ENCODE measurements at regions not wholly inside any gene's neighbourhood (a gene's known extent, or its start where the extent isn't known, plus 50 kb on each side); places are given as distances from the start of the nearest gene placed in this dataset.
"Not testable (repeated sequence)": the region's sequence is repeated elsewhere in the genome, so short reads cannot be mapped to it uniquely, and the experiment has no call there.

- no peak overlapping the region for H3K27ac ChIP-seq (ENCODE audit: low read depth, low read length)
- 83 to 94% (median 83%) methylated on average over 7 of the region's 7 CpGs for WGBS, 3 donors
Measured at GRCh38 chr2:16072638-16073290, 132.4 kb downstream of the MYCN start.

GRCh38 chr2:16071865-16072637 is 131.7 kb downstream of the MYCN start:
- H3K27ac ChIP-seq (ENCODE audit: low read depth, low read length), result no peak overlapping the region
- 89 to 95% (median 90%) methylated on average over 13 of the region's 13 CpGs for whole genome bisulfite sequencing, 3 donors

- H3K27ac ChIP-seq (ENCODE audit: low read depth, low read length), result no peak overlapping the region
- WGBS, 3 donors, result 94 to 98% (median 95%) methylated on average over 14 of the region's 14 CpGs
Measured at GRCh38 chr2:16071039-16071864, 130.9 kb downstream of the MYCN start.

- no peak overlapping the region for H3K27ac ChIP-seq (ENCODE audit: low read depth, low read length)
- WGBS, 3 donors, result 84 to 87% (median 85%) methylated on average over 6 of the region's 6 CpGs
Measured at GRCh38 chr2:16070648-16070971, 130.3 kb downstream of the MYCN start.

- WGBS, 3 donors, result 63 to 81% (median 71%) methylated on average over 19 of the region's 19 CpGs
- no peak overlapping the region for H3K27ac ChIP-seq (ENCODE audit: low read depth, low read length)
Measured at GRCh38 chr2:16069933-16070647, 129.7 kb downstream of the MYCN start.

GRCh38 chr2:16069663-16069932 is 129.2 kb downstream of the MYCN start:
- H3K27ac ChIP-seq (ENCODE audit: low read depth, low read length), result no peak overlapping the region
- WGBS, 3 donors, result 44 to 79% (median 79%) methylated on average over 8 of the region's 8 CpGs

- no peak overlapping the region for H3K27ac ChIP-seq (ENCODE audit: low read depth, low read length)
- 94 to 100% (median 95%) methylated on average over 3 of the region's 3 CpGs for WGBS, 3 donors
Measured at GRCh38 chr2:16068552-16068940, 128.2 kb downstream of the MYCN start.

GRCh38 chr2:16067866-16068551 is 127.7 kb downstream of the MYCN start:
- 81 to 85% (median 84%) methylated on average over 11 of the region's 11 CpGs for WGBS, 3 donors
- no peak overlapping the region for H3K27ac ChIP-seq (ENCODE audit: low read depth, low read length)

GRCh38 chr2:16067444-16067843 is 127.1 kb downstream of the MYCN start:
- H3K27ac ChIP-seq (ENCODE audit: low read depth, low read length), result no peak overlapping the region
- 77 to 79% (median 77%) methylated on average over 5 of the region's 5 CpGs for WGBS, 3 donors

- no peak overlapping the region for H3K27ac ChIP-seq (ENCODE audit: low read depth, low read length)
- WGBS, 3 donors, result 73 to 89% (median 87%) methylated on average over 10 of the region's 10 CpGs
Measured at GRCh38 chr2:16067037-16067406, 126.7 kb downstream of the MYCN start.

- 71 to 81% (median 75%) methylated on average over 4 of the region's 4 CpGs for WGBS, 3 donors
Measured at GRCh38 chr2:16066261-16067036, 126.1 kb downstream of the MYCN start.

GRCh38 chr2:16065272-16066069 is 125.1 kb downstream of the MYCN start:
- 69 to 79% (median 70%) methylated on average over 4 of the region's 4 CpGs for WGBS, 3 donors
- not testable (repeated sequence) for H3K27ac ChIP-seq (ENCODE audit: low read depth, low read length)

More at GRCh38 chr2:16066261-16067036, 126.1 kb downstream of the MYCN start:
- no peak overlapping the region for H3K27ac ChIP-seq (ENCODE audit: low read depth, low read length)

GRCh38 chr2:16064745-16065144 is 124.4 kb downstream of the MYCN start:
- 82 to 85% (median 82%) methylated on average over 2 of the region's 2 CpGs for WGBS, 3 donors
- H3K27ac ChIP-seq (ENCODE audit: low read depth, low read length), result no peak overlapping the region

- WGBS, 3 donors, result 83 to 93% (median 86%) methylated on average over 4 of the region's 4 CpGs
- H3K27ac ChIP-seq (ENCODE audit: low read depth, low read length), result no peak overlapping the region
Measured at GRCh38 chr2:16063955-16064633, 123.7 kb downstream of the MYCN start.

GRCh38 chr2:16063251-16063850 is 123.0 kb downstream of the MYCN start:
- 76 to 90% (median 77%) methylated on average over 4 of the region's 4 CpGs for WGBS, 3 donors
- H3K27ac ChIP-seq (ENCODE audit: low read depth, low read length), result no peak overlapping the region
